ENCODE measurements at regions not wholly inside any gene's neighbourhood (a gene's known extent, or its start where the extent isn't known, plus 50 kb on each side); places are given as distances from the start of the nearest gene placed in this dataset.
"Not testable (repeated sequence)": the region's sequence is repeated elsewhere in the genome, so short reads cannot be mapped to it uniquely, and the experiment has no call there.

DNA sequence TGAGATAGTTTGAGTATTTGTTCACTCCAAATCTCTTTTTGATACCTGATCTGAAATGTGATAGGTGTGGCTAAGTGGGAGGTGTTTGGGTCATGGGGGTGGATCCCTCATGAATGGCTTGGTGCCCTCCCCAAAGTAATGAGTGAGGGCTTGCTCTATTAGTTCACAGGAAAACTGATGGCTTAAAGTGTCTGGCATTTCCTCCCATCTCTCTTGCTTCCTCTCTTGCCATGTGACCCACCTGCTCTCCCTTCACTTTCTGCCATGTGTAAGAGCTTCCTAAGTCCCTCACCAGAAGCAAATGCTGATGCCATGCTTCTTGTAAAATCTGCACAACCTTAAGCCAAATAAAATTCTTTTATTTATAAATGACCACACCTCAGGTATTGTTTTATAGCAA is 61.1 kb downstream of the MAD2L1 start:
- no peak for DNase-seq (ENCODE audit: low spot score)

DNA sequence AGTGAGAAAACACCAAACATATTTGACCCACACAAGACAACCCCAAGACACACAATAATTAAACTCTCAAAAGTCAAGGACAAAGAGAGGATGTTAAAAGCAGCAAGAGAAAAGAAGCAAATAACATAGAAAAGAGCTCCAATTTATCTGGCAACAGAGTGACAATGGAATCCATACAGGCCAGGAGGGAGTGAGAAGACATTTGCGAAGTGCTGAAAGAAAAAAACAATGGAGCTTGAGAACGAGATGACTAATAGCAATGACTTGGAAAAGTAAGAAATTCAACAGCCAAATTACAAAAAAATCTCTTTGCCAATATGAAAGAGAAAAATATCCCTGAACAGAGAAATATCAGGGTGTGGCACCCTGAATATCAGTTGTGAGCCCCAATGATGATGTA is 61.6 kb downstream of the MAD2L1 start:
- DNase-seq (ENCODE audit: low spot score): no peak

GRCh38 chr4:120004054-120004453 is 62.6 kb downstream of the MAD2L1 start:
- DNase-seq (ENCODE audit: low spot score): no peak

DNA sequence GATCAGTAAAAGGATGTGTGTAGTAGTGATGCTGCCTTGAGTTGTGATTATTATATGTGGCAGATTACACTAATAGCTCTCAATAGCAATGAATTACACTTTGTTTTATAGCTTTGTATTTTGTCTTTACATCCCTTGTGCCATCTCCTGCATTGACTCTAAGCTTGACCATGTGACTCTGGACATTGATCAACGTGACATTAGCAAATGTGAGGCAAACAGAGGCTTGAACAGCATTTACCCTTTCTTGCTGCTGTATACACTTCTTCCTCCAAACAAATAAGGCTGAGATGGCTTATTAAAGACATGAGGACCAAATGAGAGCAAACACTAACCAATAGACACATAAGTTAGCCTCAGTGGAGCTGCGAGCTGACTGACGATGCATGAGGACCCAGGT is 63.5 kb downstream of the MAD2L1 start:
- DNase-seq (ENCODE audit: low spot score): no peak

- no peak for DNase-seq (ENCODE audit: low spot score)
Measured at GRCh38 chr4:120001850-120002249, 64.8 kb downstream of the MAD2L1 start.

DNA sequence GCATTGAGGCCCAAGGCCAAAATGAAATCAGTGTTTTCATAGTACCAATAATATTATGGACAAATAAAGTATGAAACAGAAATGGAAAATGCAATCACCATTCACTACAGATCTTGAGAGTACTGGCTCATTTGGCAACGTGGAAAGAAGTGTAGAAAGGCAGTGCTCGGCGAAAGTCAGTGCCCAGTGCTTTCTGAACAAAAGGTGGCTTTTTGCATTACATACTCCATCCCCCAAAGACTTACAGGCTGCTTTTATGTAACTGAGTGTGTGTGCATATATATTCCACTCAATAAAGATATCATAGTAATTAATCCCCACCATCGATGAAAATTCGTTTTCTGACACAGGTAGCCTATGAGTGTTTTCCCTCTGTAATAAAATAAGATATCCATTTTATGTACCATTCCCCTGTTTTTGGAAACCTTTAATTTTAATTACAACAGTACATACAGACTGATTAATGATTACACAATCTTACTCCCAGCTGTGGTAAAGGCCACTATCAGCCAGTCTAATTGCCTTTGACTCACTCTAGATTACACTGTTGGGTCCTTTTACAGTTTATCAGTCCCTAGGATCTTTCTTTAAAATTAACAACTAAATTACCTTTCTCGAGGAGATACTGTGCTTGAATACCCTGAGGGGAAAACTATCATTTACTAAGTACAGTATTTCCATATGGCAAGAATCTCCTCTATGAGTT is 65.9 kb downstream of the MAD2L1 start:
- no peak for DNase-seq (ENCODE audit: low spot score)

DNA sequence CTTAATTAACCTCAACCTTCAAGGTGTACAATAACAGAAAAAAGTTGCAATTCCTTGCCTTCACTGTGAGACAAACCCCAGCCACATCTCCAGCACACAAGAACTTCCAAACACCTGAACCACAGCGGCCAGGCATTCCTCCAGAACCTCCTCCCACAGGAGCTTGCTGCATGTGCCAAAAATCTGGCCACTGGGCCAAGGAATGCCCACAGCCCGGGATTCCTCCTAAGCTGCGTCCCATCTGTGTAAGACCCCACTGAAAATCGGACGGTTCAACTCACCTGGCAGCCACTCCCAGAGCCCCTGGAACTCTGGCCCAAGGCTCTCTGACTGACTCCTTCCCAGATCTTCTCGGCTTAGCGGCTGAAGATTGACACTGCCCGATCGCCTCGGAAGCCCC is 70.6 kb downstream of the MAD2L1 start:
- not testable (repeated sequence) for DNase-seq (ENCODE audit: low spot score)

DNA sequence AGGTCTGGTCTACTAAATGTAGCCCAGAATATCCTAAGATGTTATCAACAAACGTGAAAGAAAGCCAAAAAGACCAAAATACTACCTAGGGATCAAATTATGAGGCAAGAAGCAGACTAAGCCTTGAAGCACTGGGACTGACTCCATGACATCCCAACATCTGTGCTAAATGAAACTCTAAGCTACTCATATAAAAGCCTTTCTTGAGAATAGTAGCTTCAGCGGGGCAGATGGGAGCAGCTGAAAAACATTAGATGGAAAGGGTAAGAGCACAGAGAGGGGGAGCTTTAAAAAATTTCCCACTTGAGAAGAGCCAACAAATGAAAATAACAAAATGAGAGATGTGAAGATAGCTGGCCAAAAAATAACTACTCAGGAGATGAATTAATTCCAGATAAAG is 81.7 kb downstream of the MAD2L1 start:
- no peak for DNase-seq (ENCODE audit: low spot score)

GRCh38 chr4:119982756-119983155 is 83.9 kb downstream of the MAD2L1 start:
- no peak for DNase-seq (ENCODE audit: low spot score)

DNA sequence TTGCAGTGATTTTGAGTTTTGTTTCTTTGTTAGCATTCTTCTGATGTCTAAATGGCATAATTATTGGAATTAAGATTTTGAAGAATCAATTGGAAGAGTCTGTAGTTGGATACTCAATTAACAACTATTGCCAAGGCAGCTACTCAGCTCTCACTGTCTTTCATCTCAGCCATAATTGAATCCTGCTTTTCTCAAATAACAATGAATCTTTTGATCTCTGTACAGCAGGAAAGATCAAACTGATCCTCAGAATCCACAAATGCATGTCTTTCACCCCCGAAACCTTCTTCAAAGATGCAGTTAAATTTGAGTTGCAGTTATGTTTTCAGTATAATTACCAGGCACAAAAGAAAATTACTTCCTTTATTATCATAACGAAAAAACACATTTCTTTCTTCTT is 86.2 kb downstream of the MAD2L1 start:
- DNase-seq (ENCODE audit: low spot score): no peak

- DNase-seq (ENCODE audit: low spot score): no peak
Measured at GRCh38 chr4:119977076-119977940, 89.3 kb downstream of the MAD2L1 start.

DNA sequence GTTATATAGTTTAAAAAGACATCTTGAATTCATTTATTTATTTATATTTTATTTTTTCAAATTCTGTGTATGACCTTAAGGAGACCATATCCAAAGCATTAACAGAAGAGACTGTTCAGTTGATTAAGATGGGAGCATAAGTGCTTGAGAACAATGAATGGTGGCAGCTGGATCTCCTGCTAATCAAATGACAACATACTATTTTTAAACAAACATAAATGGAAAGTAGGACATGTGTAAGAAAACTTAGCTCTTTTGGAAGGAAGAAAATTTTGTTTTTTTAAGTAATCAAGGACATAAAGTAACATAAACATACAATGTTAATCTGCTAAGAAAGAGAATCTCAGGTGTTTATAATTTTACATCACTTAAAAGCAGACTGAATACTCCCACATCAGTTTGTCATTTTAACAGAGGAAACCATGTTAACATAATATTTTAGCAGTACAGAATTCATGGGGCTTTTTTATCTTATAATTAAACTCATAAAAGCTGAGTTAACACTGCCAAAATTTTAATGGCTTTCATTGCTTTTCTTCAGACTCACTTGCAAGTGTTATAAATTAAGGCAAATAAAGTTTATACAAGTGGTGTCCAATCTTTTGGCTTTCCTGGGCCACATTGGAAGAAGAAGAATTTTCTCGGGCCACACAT is 95.1 kb downstream of the MAD2L1 start:
- DNase-seq (ENCODE audit: low spot score): no peak

DNA sequence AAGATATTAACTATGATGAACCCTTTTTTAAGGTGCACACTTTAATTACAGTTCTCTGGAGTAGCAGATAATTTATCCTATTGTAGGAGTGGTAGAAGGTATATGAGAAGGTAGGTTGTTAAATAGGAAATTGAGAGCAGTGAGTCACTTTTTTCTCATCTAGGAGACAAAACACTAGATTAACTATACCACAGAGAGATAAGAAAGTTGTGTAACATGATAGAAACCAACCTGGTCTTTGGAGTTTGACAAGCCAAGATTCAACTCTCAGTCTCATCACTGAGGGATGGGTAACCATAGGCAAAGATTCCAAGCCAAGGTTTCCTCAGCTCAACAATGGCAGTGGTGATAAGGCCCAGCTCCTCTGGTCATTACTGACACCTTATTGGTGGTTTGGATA is 104.0 kb downstream of the MAD2L1 start:
- DNase-seq (ENCODE audit: low spot score): no peak

DNA sequence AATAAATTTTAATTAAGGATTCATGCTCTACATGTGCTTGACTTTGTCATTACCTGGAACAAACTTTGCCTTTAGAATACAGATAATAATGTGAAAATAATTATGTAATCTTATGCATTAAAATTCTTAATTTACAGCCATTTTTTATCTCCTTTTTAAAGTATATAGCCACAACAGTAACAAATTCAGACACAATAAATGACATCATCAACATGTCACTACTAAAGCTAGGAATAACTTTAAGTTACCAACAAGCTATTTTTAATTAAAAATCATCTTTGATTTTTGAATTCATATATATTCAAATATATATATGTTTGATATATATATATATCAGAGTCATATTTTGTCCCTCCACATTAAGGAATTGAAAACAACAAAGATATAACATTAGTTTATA is 107.7 kb downstream of the MAD2L1 start:
- DNase-seq (ENCODE audit: low spot score): no peak

GRCh38 chr4:119955256-119955655 is 111.4 kb downstream of the MAD2L1 start:
- no peak for DNase-seq (ENCODE audit: low spot score)

DNA sequence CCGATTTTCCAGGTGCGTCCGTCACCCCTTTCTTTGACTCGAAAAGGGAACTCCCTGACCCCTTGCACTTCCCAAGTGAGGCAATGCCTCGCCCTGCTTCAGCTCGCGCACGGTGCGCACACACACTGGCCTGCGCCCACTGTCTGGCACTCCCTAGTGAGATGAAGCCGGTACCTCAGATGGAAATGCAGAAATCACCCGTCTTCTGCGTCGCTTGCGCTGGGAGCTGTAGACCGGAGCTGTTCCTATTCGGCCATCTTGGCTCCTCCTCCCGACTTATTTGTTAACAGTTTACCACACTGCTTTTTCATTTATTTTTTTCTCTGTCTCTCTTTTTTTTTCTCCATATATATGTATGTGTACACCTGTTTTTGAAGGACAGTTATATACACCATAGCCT is 112.2 kb downstream of the MAD2L1 start:
- DNase-seq (ENCODE audit: low spot score): not testable (repeated sequence)

DNA sequence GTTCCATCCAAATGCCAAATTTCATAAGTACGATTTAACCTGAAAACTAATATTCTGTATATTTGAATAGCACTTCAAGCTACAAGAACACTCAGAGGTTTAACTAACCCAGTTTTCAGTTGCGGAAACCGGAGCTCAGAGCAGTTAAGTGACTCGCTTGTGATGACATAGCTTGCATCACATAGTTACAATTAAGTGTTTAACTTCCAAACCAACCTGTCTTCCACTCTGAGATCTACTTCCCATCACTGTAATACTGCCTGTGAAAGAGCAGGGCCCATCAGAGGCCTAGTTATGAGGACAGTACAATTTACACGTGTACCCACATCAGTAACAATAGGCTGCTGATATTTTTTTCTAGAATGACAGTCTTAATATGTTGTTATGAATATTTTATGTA is 120.3 kb downstream of the MAD2L1 start:
- DNase-seq (ENCODE audit: low spot score): no peak

DNA sequence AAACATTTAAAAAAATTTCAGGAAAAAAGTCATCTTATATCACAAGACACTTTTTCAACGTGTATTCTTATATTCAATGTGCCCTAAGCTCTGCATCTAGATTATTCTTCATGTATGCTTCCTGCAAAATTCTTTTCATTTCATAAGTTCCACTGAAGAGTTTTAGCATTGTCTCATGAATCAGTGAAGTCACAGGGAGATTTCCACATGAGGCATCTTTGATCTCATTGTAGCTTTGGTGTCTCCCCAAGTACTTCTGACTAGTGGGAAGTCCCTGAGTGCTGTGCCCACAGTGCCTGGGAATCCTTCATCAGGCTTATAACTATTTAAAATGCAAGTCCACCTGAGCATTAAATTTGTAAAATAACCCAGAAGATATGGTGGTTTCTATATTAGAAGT is 123.8 kb downstream of the MAD2L1 start:
- DNase-seq (ENCODE audit: low spot score): no peak

- no peak for DNase-seq (ENCODE audit: low spot score)
Measured at GRCh38 chr4:119940557-119940956, 126.1 kb downstream of the MAD2L1 start.

- DNase-seq (ENCODE audit: low spot score): no peak
Measured at GRCh38 chr4:119939071-119939995, 127.3 kb downstream of the MAD2L1 start.

- no peak for DNase-seq (ENCODE audit: low spot score)
Measured at GRCh38 chr4:119937746-119938145, 128.9 kb downstream of the MAD2L1 start.

GRCh38 chr4:119933606-119934005 is 133.0 kb downstream of the MAD2L1 start:
- no peak for DNase-seq (ENCODE audit: low spot score)
